Right ventricle myocardium superior (tissue), 1 donor: ENCODE measurements at regions not wholly inside any gene's neighbourhood (a gene's known extent, or its start where the extent isn't known, plus 50 kb on each side); places are given as distances from the start of the nearest gene placed in this dataset.

Experiments used
- ATAC-seq: fragments of 200-7000 bp; cut with Tn5 transposase; one replicate; pipeline ENCODE4 v1.9.1; 2020; ENCODE audit warnings: mild to moderate bottlenecking; ENCODE audit not compliant: poor library complexity
- DNase-seq: peaks from one replicate; pipeline ENCODE4 v3.0.0-alpha.2; 2020
- intact Hi-C: fragments of 100-400 bp; cut with DNase I; formaldehyde crosslinking; loops from one replicate; pipeline ENCODE4 v1.11.2; 2022
- donor health status: DM: no; HTN: yes; CAD: no; lungs with severe emphysema.

- ATAC-seq (peak; percentile 52), DNase-seq (no peak)
- intact Hi-C loops: no loop called here
Observed at GRCh38 chr4:11618666-11619282, 190.1 kb upstream of the HS3ST1 start.

GRCh38 chr4:11616856-11617255, 188.2 kb upstream of the HS3ST1 start:
- no peak for ATAC-seq
- intact Hi-C loops: no loop called here

GRCh38 chr4:11615601-11616000, 186.9 kb upstream of the HS3ST1 start:
- ATAC-seq (no peak), DNase-seq (no peak)

More at GRCh38 chr4:11616856-11617255, 188.2 kb upstream of the HS3ST1 start:
- no peak for DNase-seq

GRCh38 chr4:11614426-11614825, 185.7 kb upstream of the HS3ST1 start:
- intact Hi-C loops: no loop called here
- ATAC-seq (no peak), DNase-seq (no peak)

More at GRCh38 chr4:11615601-11616000, 186.9 kb upstream of the HS3ST1 start:
- intact Hi-C loops: no loop called here

GRCh38 chr4:11611868-11612267, 183.2 kb upstream of the HS3ST1 start:
- DNase-seq (no peak), ATAC-seq (no peak)
- intact Hi-C loops: no loop called here

GRCh38 chr4:11609751-11610150, 181.1 kb upstream of the HS3ST1 start:
- DNase-seq: no peak
- ATAC-seq: no peak
- intact Hi-C loops: no loop called here

- DNase-seq (no peak), ATAC-seq (no peak)
- intact Hi-C loops: no loop called here
Observed at GRCh38 chr4:11608992-11609391, 180.3 kb upstream of the HS3ST1 start.

GRCh38 chr4:11606078-11606477, 177.4 kb upstream of the HS3ST1 start:
- no peak for ATAC-seq
- no peak for DNase-seq
- intact Hi-C loops: no loop called here

GRCh38 chr4:11605597-11605996, 176.9 kb upstream of the HS3ST1 start:
- intact Hi-C loops: no loop called here
- DNase-seq (no peak), ATAC-seq (no peak)

- ATAC-seq (no peak), DNase-seq (no peak)
- intact Hi-C loops: no loop called here
Observed at GRCh38 chr4:11604821-11605220, 176.1 kb upstream of the HS3ST1 start.

- ATAC-seq: no peak
- no peak for DNase-seq
- intact Hi-C loops: no loop called here
Observed at GRCh38 chr4:11603591-11604194, 175.0 kb upstream of the HS3ST1 start.

- intact Hi-C loops: no loop called here
- no peak for ATAC-seq
- DNase-seq: no peak
Observed at GRCh38 chr4:11602606-11603340, 174.1 kb upstream of the HS3ST1 start.

GRCh38 chr4:11599064-11599463, 170.4 kb upstream of the HS3ST1 start:
- intact Hi-C loops: no loop called here
- ATAC-seq (no peak), DNase-seq (no peak)

GRCh38 chr4:11598591-11598990, 169.9 kb upstream of the HS3ST1 start:
- DNase-seq (no peak), ATAC-seq (no peak)
- intact Hi-C loops: no loop called here

- DNase-seq (no peak), ATAC-seq (no peak)
- intact Hi-C loops: no loop called here
Observed at GRCh38 chr4:11597506-11597905, 168.8 kb upstream of the HS3ST1 start.

- ATAC-seq (peak; percentile 41), DNase-seq (no peak)
- intact Hi-C loops: no loop called here
Observed at GRCh38 chr4:11596989-11597388, 168.3 kb upstream of the HS3ST1 start.

GRCh38 chr4:11593576-11594116, 165.0 kb upstream of the HS3ST1 start:
- DNase-seq (no peak), ATAC-seq (no peak)
- intact Hi-C loops: no loop called here

GRCh38 chr4:11592276-11592675, 163.6 kb upstream of the HS3ST1 start:
- DNase-seq (no peak), ATAC-seq (no peak)
- intact Hi-C loops: no loop called here

GRCh38 chr4:11590132-11590531, 161.4 kb upstream of the HS3ST1 start:
- DNase-seq (no peak), ATAC-seq (no peak)
- intact Hi-C loops: no loop called here

GRCh38 chr4:11589676-11590075, 161.0 kb upstream of the HS3ST1 start:
- ATAC-seq: no peak
- DNase-seq: no peak
- intact Hi-C loops: no loop called here
